Ishikawa (cell line): ENCODE measurements at regions not wholly inside any gene's neighbourhood (a gene's known extent, or its start where the extent isn't known, plus 50 kb on each side); places are given as distances from the start of the nearest gene placed in this dataset.

ENCODE experiments used
- CREB1 ChIP-seq: IDR thresholded peaks from 2 replicates; pipeline ENCODE4 v1.6.1; 2012; ENCODE audit warnings: low read depth
- EP300 ChIP-seq: IDR thresholded peaks from 2 replicates; pipeline ENCODE4 v1.6.1; 2012; ENCODE audit warnings: borderline replicate concordance
- TEAD4 ChIP-seq: IDR thresholded peaks from 2 replicates; pipeline ENCODE4 v1.6.1; 2012
- TF ChIP-seq, protein P1 (sequence below): IDR thresholded peaks from 2 replicates; pipeline ENCODE4 v1.6.1; 2012; ENCODE audit warnings: low read depth, mild to moderate bottlenecking

DNA sequence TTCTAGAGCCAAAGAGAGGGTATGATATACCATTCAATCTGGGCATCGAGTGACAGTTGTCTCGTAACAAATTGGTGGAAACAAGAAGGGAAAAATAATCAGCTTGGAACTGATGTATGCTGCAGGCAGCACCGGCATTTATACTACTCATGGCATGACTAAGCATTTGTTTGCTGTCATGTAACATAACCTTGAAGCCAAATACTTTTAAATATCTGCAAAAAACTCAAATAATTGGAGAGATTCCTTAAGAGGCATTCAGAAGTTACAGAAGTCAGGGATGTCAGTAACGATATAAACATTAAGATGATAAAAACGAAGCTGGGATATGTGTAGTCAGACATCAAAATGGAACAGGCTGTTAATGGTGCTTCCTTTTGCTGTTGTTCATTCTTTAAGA lies 157.3 kb upstream of the MMADHC start:
- TF ChIP-seq TEAD4 (no peak), CREB1 (no peak), EP300 (no peak)
- TF ChIP-seq, protein P1, sequence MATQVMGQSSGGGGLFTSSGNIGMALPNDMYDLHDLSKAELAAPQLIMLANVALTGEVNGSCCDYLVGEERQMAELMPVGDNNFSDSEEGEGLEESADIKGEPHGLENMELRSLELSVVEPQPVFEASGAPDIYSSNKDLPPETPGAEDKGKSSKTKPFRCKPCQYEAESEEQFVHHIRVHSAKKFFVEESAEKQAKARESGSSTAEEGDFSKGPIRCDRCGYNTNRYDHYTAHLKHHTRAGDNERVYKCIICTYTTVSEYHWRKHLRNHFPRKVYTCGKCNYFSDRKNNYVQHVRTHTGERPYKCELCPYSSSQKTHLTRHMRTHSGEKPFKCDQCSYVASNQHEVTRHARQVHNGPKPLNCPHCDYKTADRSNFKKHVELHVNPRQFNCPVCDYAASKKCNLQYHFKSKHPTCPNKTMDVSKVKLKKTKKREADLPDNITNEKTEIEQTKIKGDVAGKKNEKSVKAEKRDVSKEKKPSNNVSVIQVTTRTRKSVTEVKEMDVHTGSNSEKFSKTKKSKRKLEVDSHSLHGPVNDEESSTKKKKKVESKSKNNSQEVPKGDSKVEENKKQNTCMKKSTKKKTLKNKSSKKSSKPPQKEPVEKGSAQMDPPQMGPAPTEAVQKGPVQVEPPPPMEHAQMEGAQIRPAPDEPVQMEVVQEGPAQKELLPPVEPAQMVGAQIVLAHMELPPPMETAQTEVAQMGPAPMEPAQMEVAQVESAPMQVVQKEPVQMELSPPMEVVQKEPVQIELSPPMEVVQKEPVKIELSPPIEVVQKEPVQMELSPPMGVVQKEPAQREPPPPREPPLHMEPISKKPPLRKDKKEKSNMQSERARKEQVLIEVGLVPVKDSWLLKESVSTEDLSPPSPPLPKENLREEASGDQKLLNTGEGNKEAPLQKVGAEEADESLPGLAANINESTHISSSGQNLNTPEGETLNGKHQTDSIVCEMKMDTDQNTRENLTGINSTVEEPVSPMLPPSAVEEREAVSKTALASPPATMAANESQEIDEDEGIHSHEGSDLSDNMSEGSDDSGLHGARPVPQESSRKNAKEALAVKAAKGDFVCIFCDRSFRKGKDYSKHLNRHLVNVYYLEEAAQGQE: no peak
